NCI-H345 treated with DMSO at 0.1 percent for 48 hours (cell line): ENCODE measurements at regions not wholly inside any gene's neighbourhood (a gene's known extent, or its start where the extent isn't known, plus 50 kb on each side); places are given as distances from the start of the nearest gene placed in this dataset.
"Not testable (repeated sequence)": the region's sequence is repeated elsewhere in the genome, so short reads cannot be mapped to it uniquely, and the experiment has no call there.

Experiments used
- DNase-seq: peaks from one replicate; lab custom pipeline; 2025; ENCODE audit not compliant: unreplicated experiment; lab: John Stamatoyannopoulos, UW

DNA sequence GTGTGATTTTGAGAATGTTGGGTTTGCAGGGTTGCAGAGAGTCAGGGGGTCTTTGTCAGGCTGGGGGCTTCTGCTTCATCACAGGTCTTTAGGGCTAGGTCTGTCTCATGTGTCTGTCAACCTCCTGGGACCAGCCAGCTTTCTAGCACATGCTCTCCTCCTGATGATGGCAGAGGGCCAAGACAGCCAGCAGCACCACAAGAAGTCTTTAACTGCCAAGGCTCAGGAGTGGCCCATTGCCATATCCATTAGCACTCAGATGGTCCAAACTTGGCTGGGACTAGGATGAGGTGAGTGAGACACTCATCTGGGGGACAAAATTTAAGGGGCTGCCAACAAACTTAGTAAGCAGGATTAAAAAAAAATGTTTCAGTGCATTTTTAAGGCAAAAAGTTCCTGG lies 384.2 kb upstream of the CDH10 start:
- no peak for DNase-seq

DNA sequence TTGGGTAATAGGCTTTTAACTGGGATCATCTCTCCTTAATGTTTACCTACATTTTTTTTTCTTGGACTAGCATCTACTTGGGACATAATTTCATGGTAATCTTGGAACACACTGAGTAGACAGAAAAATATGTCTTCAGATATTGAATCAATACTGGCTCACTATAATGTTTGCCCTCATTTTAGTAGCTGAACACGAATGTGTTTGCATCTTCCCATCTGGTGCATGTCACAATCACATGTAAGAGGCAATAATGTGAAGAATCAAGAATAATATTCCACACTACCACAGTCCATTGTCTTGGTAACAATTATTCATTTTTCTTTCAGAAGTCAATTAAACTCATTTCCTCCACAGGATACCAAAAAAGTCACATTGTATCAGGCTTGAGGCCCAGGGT lies 382.7 kb upstream of the CDH10 start:
- no peak for DNase-seq

- DNase-seq, result no peak
Measured at GRCh38 chr5:25027061-25027460, 382.3 kb upstream of the CDH10 start.

DNA sequence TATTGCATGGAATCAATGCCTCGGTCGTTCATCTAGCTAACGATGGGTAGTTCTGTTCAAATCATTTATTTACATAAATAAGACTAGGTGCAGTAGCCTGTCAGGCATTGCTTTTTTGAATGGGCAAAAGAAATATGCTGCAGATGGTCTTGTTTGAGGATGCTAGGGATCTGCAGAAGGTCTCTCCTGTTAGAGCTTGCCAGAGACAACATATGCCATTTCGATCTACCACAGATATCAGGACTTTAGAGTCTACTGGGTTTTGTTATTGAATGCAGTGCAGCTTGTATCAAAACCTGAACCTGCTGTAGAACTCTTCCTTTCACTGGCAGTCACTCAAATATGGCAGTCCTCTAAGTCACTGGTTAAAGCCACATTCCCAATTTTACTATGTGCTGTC lies 381.1 kb upstream of the CDH10 start:
- DNase-seq, result no peak

- DNase-seq, result no peak
Measured at GRCh38 chr5:25020454-25020853, 375.7 kb upstream of the CDH10 start.

DNA sequence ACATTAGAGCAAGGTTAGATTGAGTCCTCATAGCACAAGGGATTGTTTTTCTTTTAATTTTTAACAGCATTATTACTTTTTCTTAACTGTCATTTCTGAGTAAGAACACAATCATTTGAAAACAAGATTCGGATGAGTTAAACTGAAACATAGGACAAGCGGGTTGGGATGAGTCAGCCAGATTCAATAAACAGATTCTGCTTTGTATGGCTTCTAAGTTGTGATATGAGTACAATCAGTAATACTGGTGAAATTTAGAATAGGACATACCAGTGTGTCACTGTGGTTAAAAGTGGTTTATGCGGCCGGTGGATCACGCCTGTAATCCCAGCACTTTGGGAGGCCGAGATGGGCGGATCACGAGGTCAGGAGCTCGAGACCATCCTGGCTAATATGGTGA lies 364.3 kb upstream of the CDH10 start:
- DNase-seq, result no peak

- no peak for DNase-seq
Measured at GRCh38 chr5:25006734-25007133, 362.0 kb upstream of the CDH10 start.

- no peak for DNase-seq
Measured at GRCh38 chr5:25006237-25006636, 361.5 kb upstream of the CDH10 start.

GRCh38 chr5:25005431-25005830 lies 360.7 kb upstream of the CDH10 start:
- DNase-seq, result no peak

DNA sequence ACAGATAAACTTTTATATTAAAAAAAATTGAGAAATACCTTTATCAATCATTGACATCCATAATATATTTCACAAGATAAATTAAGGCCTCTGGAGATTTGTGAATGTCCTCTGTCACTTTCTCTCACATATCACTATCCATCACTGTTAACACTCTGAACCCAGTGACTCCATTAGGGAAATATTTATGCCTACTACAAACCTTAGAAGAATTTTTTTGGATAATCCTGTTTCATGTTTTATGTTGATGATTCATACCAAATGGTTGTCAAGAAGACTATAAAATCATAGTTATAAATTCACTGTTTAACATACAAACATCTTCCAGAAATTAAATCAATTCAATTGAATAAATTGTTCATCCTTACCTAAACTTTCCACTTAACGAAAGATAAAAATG lies 357.6 kb upstream of the CDH10 start:
- DNase-seq, result no peak

- DNase-seq, result no peak
Measured at GRCh38 chr5:24999732-25000131, 355.0 kb upstream of the CDH10 start.

DNA sequence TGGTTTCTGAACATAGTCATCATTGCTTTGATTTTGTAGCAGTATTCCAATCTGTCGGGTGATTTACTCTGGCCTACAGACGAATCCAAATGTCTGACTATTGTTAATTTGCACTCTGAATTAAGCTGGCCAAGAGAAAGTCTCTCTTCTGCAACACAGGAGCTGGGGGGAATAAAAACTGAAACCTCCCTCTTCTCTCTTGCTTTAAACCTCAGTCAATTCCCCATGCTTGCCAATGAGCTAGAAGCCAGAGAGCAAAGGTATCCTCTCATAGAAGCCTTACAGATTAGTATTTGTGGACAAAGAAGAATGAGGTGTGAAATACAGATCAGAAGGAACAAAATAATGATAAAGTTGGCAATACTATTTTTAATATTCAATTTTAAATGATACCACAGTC lies 353.9 kb upstream of the CDH10 start:
- DNase-seq, result no peak

GRCh38 chr5:24986326-24986725 lies 341.5 kb upstream of the CDH10 start:
- DNase-seq, result no peak

- not testable (repeated sequence) for DNase-seq
Measured at GRCh38 chr5:24978552-24978951, 333.8 kb upstream of the CDH10 start.

DNA sequence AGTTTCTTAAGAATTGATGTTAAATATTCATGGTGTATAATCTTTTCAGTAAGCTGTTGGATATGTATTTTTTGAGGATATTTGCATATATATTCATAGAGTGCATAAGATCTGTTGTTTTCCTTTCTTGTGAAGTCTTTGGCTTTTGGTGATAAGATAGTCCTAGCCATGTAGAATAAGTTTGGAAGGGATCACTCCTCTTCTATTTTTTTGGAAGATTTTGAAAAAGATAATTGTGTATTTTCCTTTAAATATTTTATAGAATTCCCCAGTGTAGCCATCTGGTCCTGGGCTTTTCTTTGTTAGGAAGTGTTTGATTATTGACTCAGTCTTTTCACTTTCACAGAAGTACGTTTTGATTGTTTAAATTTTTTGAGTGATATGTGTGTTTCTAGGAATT lies 318.8 kb upstream of the CDH10 start:
- DNase-seq, result no peak

- no peak for DNase-seq
Measured at GRCh38 chr5:24923400-24923799, 278.6 kb upstream of the CDH10 start.

GRCh38 chr5:24918676-24919075 lies 273.9 kb upstream of the CDH10 start:
- no peak for DNase-seq

GRCh38 chr5:24916863-24917262 lies 272.1 kb upstream of the CDH10 start:
- no peak for DNase-seq

DNA sequence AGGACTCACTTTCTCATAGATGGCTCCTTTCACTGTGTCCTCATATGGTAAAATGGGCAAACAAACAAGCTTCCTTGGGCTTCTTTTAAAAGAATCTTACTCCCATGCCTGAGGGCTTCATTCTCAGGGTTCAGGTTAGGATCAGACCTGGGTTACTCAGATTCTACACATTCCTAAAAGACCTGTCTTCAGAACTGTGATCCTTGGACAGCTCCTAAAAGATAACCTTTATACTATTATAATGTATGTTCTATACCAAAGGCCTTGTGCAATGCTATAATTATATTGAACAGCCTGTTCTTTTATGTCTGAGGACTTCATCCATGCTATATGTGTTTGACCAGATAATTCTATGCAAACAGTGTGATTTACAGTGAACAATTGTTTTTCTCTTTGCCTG lies 264.4 kb upstream of the CDH10 start:
- DNase-seq, result no peak

DNA sequence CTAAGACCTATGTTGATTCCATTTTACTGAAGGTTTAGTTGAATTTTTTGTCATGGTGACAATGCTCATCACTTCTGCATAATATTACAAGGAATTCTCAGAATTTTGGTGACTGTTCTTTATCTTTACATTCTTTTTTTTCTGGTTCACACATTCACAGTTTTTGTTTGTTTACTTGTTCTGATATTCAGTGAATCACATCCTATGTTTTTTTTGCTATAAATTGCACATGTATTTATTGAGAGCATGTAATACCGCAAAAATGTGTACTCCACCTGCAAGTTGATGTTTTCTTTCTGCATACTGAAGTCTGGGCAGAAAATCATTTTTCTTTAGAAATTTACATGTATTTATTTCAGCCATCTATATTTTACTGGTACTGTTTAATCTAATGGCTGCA lies 261.9 kb upstream of the CDH10 start:
- no peak for DNase-seq

- DNase-seq, result no peak
Measured at GRCh38 chr5:24904981-24905517, 260.3 kb upstream of the CDH10 start.

GRCh38 chr5:24899180-24899579 lies 254.4 kb upstream of the CDH10 start:
- DNase-seq, result no peak

- DNase-seq, result no peak
Measured at GRCh38 chr5:24864244-24864643, 219.5 kb upstream of the CDH10 start.

DNA sequence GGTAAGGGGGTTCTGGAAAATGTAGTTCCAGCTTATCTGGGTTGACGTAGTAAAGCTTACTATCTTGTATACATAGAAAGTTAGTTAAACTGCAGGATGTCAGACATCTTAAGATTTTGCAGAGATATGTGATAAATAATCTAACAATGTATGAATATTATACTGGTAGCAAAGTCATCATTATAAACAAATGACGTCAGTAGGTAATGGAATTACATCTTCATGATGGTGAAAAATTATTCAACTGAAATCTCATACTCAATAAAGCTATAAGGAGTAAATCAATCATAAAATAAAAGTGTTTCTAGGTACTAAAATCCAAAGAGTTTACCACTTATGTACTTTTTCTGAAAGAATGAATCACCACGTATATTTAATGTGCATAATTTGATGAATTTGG lies 217.3 kb upstream of the CDH10 start:
- no peak for DNase-seq
